Liver (tissue), 8 donors: ENCODE measurements at regions not wholly inside any gene's neighbourhood (a gene's known extent, or its start where the extent isn't known, plus 50 kb on each side); places are given as distances from the start of the nearest gene placed in this dataset.
"Not testable (repeated sequence)": the region's sequence is repeated elsewhere in the genome, so short reads cannot be mapped to it uniquely, and the experiment has no call there.

ENCODE experiments used
- DNase-seq: peaks from one replicate; pipeline ENCODE4 v3.0.0-alpha.2; 2017; ENCODE audit warnings: low spot score
- H3K27ac ChIP-seq, 2 donors: one replicate each; pipeline ENCODE4 v1.7.0; 2013; ENCODE audit warnings: inconsistent platforms in 2 of 2, low read length in 2 of 2, control low read depth in 1 of 2, low read depth in 1 of 2, mild to moderate bottlenecking in 1 of 2
- H3K27me3 ChIP-seq, 4 donors: one replicate each; pipeline versions ENCODE4 v1.6.1 to v1.7.0; 2013; ENCODE audit warnings: low read length in 3 of 4, inconsistent platforms in 1 of 4, mild to moderate bottlenecking in 1 of 4, moderate library complexity in 1 of 4; ENCODE audit not compliant: control insufficient read depth in 4 of 4, insufficient read depth in 4 of 4
- H3K36me3 ChIP-seq, 4 donors: one replicate each; pipeline versions ENCODE4 v1.6.1 to v1.7.0; 2013; ENCODE audit warnings: low read length in 3 of 4, mild to moderate bottlenecking in 3 of 4, low read depth in 1 of 4, moderate library complexity in 1 of 4; ENCODE audit not compliant: control insufficient read depth in 4 of 4, insufficient read depth in 3 of 4
- H3K4me1 ChIP-seq, 4 donors: one replicate each; pipeline versions ENCODE4 v1.6.1 to v1.7.0; 2013; ENCODE audit warnings: low read length in 3 of 4, mild to moderate bottlenecking in 3 of 4, moderate library complexity in 1 of 4; ENCODE audit not compliant: control insufficient read depth in 4 of 4, insufficient read depth in 4 of 4
- H3K4me3 ChIP-seq, 3 donors: one replicate each; pipeline versions ENCODE4 v1.6.1 to v1.7.0; 2013; ENCODE audit warnings: low read length in 3 of 3, control low read depth in 1 of 3, low read depth in 1 of 3, mild to moderate bottlenecking in 1 of 3
- H3K9ac ChIP-seq, 2 donors: one replicate each; pipeline ENCODE4 v1.7.0; 2013; ENCODE audit warnings: low read length in 2 of 2, mild to moderate bottlenecking in 2 of 2, moderate library complexity in 2 of 2, control low read depth in 1 of 2, low read depth in 1 of 2
- H3K9me3 ChIP-seq, 4 donors: one replicate each; pipeline versions ENCODE4 v1.6.1 to v1.7.0; 2013; ENCODE audit warnings: low read length in 3 of 4; ENCODE audit not compliant: control insufficient read depth in 4 of 4
- FOXA1 ChIP-seq: IDR thresholded peaks from 2 replicates; pipeline ENCODE4 v1.6.1; 2016; ENCODE audit warnings: antibody characterized with exemption
- FOXA2 ChIP-seq: IDR thresholded peaks from 2 replicates; pipeline ENCODE4 v1.6.1; 2016; ENCODE audit warnings: antibody characterized with exemption
- GABPA ChIP-seq, 2 donors: IDR thresholded peaks in 1 of 2; conservative IDR thresholded peaks in 1 of 2; 2 replicates each; pipeline ENCODE4 v1.6.1; 2016; ENCODE audit warnings: antibody characterized with exemption in 2 of 2, mild to moderate bottlenecking in 1 of 2, moderate library complexity in 1 of 2
- HNF4A ChIP-seq, 2 donors: conservative IDR thresholded peaks; 2 replicates each; pipeline ENCODE4 v1.6.1; 2016; ENCODE audit warnings: antibody characterized with exemption in 2 of 2, mild to moderate bottlenecking in 2 of 2
- JUND ChIP-seq, 2 donors: IDR thresholded peaks; 2 replicates each; pipeline ENCODE4 v1.6.1; 2016; ENCODE audit warnings: antibody characterized with exemption in 2 of 2
- NR2F2 ChIP-seq: IDR thresholded peaks from 2 replicates; pipeline ENCODE4 v1.6.1; 2016; ENCODE audit warnings: antibody characterized with exemption
- RAD21 ChIP-seq, 2 donors: IDR thresholded peaks; 2 replicates each; pipeline ENCODE4 v1.6.1; 2016; ENCODE audit warnings: antibody characterized with exemption in 2 of 2, mild to moderate bottlenecking in 2 of 2
- REST ChIP-seq: IDR thresholded peaks from 2 replicates; pipeline ENCODE4 v1.6.1; 2016; ENCODE audit warnings: antibody characterized with exemption, mild to moderate bottlenecking
- TAF1 ChIP-seq: conservative IDR thresholded peaks from 2 replicates; pipeline ENCODE4 v1.6.1; 2016; ENCODE audit warnings: antibody characterized with exemption, mild to moderate bottlenecking
- YY1 ChIP-seq: IDR thresholded peaks from 2 replicates; pipeline ENCODE4 v1.6.1; 2016; ENCODE audit warnings: antibody characterized with exemption, mild to moderate bottlenecking
- WGBS: extraction: QIAGEN DNeasy Blood & Tissue Kit; methylation state at CpG from one replicate; pipeline ENCODE4 v1.1.7; 2013; 5-methylcytosine and 5-hydroxymethylcytosine counted together
- TF ChIP-seq, protein P1 (sequence below): fragments of 150-350 bp; IDR thresholded peaks from 2 replicates; pipeline ENCODE4 v1.5.1; 2017; ENCODE audit warnings: improper control_type of control experiment, low read depth, low read length; ENCODE audit not compliant: missing input control
- TF ChIP-seq, protein P2 (sequence below): IDR thresholded peaks from 2 replicates; pipeline ENCODE4 v1.6.1; 2016; ENCODE audit warnings: antibody characterized with exemption
- donor health status: healthy.
- donor health status: healthy.
- donor health status: healthy.
- donor health status: healthy.
- donor health status: healthy.

GRCh38 chr2:80943487-80943886, 638.9 kb upstream of the LRRTM1 start (continued):
- TF ChIP-seq REST = no peak
- TF ChIP-seq, protein P1, sequence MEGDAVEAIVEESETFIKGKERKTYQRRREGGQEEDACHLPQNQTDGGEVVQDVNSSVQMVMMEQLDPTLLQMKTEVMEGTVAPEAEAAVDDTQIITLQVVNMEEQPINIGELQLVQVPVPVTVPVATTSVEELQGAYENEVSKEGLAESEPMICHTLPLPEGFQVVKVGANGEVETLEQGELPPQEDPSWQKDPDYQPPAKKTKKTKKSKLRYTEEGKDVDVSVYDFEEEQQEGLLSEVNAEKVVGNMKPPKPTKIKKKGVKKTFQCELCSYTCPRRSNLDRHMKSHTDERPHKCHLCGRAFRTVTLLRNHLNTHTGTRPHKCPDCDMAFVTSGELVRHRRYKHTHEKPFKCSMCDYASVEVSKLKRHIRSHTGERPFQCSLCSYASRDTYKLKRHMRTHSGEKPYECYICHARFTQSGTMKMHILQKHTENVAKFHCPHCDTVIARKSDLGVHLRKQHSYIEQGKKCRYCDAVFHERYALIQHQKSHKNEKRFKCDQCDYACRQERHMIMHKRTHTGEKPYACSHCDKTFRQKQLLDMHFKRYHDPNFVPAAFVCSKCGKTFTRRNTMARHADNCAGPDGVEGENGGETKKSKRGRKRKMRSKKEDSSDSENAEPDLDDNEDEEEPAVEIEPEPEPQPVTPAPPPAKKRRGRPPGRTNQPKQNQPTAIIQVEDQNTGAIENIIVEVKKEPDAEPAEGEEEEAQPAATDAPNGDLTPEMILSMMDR = no peak

DNA sequence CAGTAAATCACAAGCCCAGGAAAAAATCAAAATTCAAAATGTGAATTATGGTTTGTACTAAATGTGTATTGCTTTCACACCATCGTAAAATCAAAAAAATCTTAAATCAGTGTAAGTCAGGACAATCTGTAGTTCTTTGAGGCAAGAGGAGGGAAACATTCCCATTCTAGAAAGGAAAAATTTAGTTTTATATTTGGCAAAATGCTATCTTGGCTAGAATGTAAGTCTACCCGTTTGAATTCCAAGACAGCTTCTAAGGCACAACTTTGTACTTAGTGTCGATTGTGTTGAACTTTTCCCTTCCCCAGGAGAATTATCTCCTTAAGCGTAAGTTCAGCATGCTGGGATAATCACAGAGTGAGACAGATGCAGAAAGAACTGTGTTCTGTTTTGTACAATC, 638.2 kb upstream of the LRRTM1 start:
- Histone ChIP-seq H3K4me3 (no peak overlapping the region), H3K4me1 (no peaks in the 10 kb centered on the region), H3K9me3 (no peaks in the 10 kb centered on the region), H3K27me3 (no peaks in the 10 kb centered on the region), H3K27ac (no peak overlapping the region), H3K9ac (no peak overlapping the region), H3K36me3 (no peaks in the 10 kb centered on the region)
- WGBS = 77% methylated on average over 4 of the region's 4 CpGs
- DNase-seq = no peak
- TF ChIP-seq HNF4A (conservative IDR thresholded peaks at IDR 0.05) (no peak), FOXA2 (no peak), REST (no peak), GABPA (IDR thresholded peaks at IDR 0.05 in 1 of 2, conservative IDR thresholded peaks at IDR 0.05 in 1 of 2) (no peak), TAF1 (no peak), RAD21 (IDR thresholded peaks at IDR 0.05) (no peak)

DNA sequence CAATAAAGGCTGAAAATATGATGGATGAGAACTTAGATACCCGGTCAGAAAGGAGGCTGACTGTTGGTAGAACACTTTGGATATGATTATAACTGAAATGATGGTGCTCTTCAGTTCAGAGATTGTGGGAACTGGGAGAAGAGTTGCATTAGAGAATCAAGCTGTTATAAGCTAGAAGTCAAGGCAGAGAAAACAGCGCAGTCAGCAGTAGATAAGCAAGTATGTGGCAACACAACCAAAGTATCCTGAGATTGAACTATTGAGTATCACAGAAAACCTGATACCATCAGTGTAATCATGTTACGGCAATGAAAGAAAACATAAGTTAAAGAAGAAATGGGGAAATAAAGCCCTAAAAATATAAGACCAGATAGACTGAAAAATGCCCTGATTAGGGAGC, 633.9 kb upstream of the LRRTM1 start:
- Histone ChIP-seq H3K4me3 (no peak overlapping the region), H3K36me3 (no peaks in the 10 kb centered on the region), H3K27me3 (no peaks in the 10 kb centered on the region), H3K4me1 (no peaks in the 10 kb centered on the region), H3K9me3 (no peaks in the 10 kb centered on the region), H3K27ac (no peak overlapping the region), H3K9ac (no peak overlapping the region)
- 73% methylated on average over 3 of the region's 3 CpGs for WGBS
- DNase-seq = no peak
- TF ChIP-seq GABPA (IDR thresholded peaks at IDR 0.05 in 1 of 2, conservative IDR thresholded peaks at IDR 0.05 in 1 of 2) (no peak), YY1 (no peak), HNF4A (conservative IDR thresholded peaks at IDR 0.05) (no peak), JUND (IDR thresholded peaks at IDR 0.05) (no peak), FOXA1 (no peak), NR2F2 (no peak), FOXA2 (no peak)
- TF ChIP-seq, protein P1 = no peak
- TF ChIP-seq, protein P2, sequence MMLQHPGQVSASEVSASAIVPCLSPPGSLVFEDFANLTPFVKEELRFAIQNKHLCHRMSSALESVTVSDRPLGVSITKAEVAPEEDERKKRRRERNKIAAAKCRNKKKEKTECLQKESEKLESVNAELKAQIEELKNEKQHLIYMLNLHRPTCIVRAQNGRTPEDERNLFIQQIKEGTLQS = no peak

DNA sequence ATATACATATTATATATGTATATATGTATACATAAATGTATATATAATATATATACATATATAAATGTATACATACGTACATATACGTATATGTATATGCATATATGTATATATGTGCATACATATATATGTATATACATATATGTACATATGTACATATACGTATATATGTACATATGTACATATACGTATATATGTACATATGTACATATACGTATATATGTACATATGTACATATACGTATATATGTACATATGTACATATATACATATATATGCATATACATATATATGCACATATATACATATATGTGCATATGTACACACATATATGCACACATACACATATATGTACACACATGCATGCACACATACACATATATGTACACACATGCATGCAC, 627.3 kb upstream of the LRRTM1 start:
- H3K9ac ChIP-seq, H3K4me3 ChIP-seq, H3K4me1 ChIP-seq, H3K27me3 ChIP-seq, H3K27ac ChIP-seq, DNase-seq, H3K9me3 ChIP-seq, H3K36me3 ChIP-seq: not testable (repeated sequence)
- 91% methylated on average over 6 of the region's 6 CpGs for WGBS
